B cell (primary cell): ENCODE measurements at regions not wholly inside any gene's neighbourhood (a gene's known extent, or its start where the extent isn't known, plus 50 kb on each side); places are given as distances from the start of the nearest gene placed in this dataset.

Source experiments
- ATAC-seq: fragments of 200-7000 bp; cut with Tn5 transposase; one replicate; pipeline ENCODE4 v1.10.0; 2021; ENCODE audit warnings: low read depth, mild to moderate bottlenecking, moderate number of reproducible peaks, moderate library complexity
- CTCF ChIA-PET: fragments of 350-600 bp; sonication (Branson Sonifier 250); formaldehyde crosslinking; loops from one replicate; lab custom pipeline; 2021; ENCODE audit warnings: antibody characterized with exemption, inconsistent platforms; lab: Charles Lee
- POLR2A ChIA-PET: fragments of 350-600 bp; sonication (Branson Sonifier 250); formaldehyde crosslinking; loops from one replicate; lab custom pipeline; 2021; ENCODE audit warnings: antibody characterized with exemption; lab: Charles Lee
- DNase-seq: peaks from one replicate; pipeline ENCODE4 v3.0.0; 2013
- H2AFZ ChIP-seq: 2 replicates; pipeline ENCODE4 v1.6.1; 2012; ENCODE audit warnings: mild to moderate bottlenecking, low read depth, low read length; ENCODE audit not compliant: insufficient read depth, poor library complexity, severe bottlenecking
- H3K27ac ChIP-seq, 2 donors: 1 replicate in 1 of 2; 2 replicates in 1 of 2; pipeline ENCODE4 v1.5.1; 2012 to 2013; ENCODE audit warnings: low read length in 2 of 2, mild to moderate bottlenecking in 2 of 2, moderate library complexity in 1 of 2
- H3K27me3 ChIP-seq, 4 experiments: fragments of 200-600 bp in 1 of 4; sonication (generic) in 1 of 4; replicated peaks in 1 of 4; 1 replicate in 2 of 4; 2 replicates in 2 of 4; pipeline versions ENCODE4 v1.6.1 to v1.7.0; 2013 to 2016; ENCODE audit warnings: low read length in 3 of 4, mild to moderate bottlenecking in 2 of 4, mixed read lengths in 1 of 4, moderate library complexity in 1 of 4; ENCODE audit not compliant: insufficient read depth in 4 of 4, control insufficient read depth in 3 of 4; ENCODE audit errors: control extremely low read depth in 1 of 4
- H3K36me3 ChIP-seq, 2 experiments: replicated peaks in 1 of 2; 1 replicate in 1 of 2; 2 replicates in 1 of 2; pipeline versions ENCODE4 v1.6.1 to v1.7.1; 2013; ENCODE audit warnings: low read length in 1 of 2; ENCODE audit not compliant: insufficient read depth in 2 of 2, control insufficient read depth in 1 of 2; ENCODE audit errors: control extremely low read depth in 1 of 2, extremely low read depth in 1 of 2
- H3K4me1 ChIP-seq, 2 donors: fragments of 200-600 bp in 1 of 2; sonication (generic) in 1 of 2; 1 replicate in 1 of 2; 2 replicates in 1 of 2; pipeline versions ENCODE4 v1.5.1 to v1.6.1; 2013 to 2017; ENCODE audit warnings: low read length in 2 of 2; ENCODE audit not compliant: control insufficient read depth in 2 of 2, insufficient read depth in 2 of 2
- H3K4me2 ChIP-seq: replicated peaks from 2 replicates; pipeline ENCODE3; 2012; ENCODE audit warnings: mild to moderate bottlenecking, low read depth, low read length; ENCODE audit not compliant: poor library complexity, severe bottlenecking
- H3K4me3 ChIP-seq, 5 experiments: fragments of 200-600 bp in 1 of 5; sonication (generic) in 1 of 5; 1 replicate in 3 of 5; 2 replicates in 2 of 5; pipeline versions ENCODE4 v1.5.1 to v1.7.0; 2011 to 2016; ENCODE audit warnings: low read length in 4 of 5, mild to moderate bottlenecking in 4 of 5, low read depth in 2 of 5, control low read depth in 1 of 5, moderate library complexity in 1 of 5; ENCODE audit not compliant: insufficient read depth in 1 of 5; ENCODE audit errors: control extremely low read depth in 1 of 5, extremely low read depth in 1 of 5
- H3K79me2 ChIP-seq: fragments of 200-600 bp; sonication (generic); one replicate; pipeline ENCODE4 v1.6.0; 2016; ENCODE audit warnings: low read length; ENCODE audit not compliant: control insufficient read depth, insufficient read depth
- H3K9ac ChIP-seq: fragments of 200-600 bp; sonication (generic); 2 replicates; pipeline ENCODE4 v1.6.1; 2017; ENCODE audit warnings: mild to moderate bottlenecking, low read length, moderate library complexity
- H3K9me3 ChIP-seq, 3 donors: one replicate each; pipeline versions ENCODE4 v1.6.1 to v1.7.1; 2013; ENCODE audit warnings: low read length in 2 of 3; ENCODE audit not compliant: control insufficient read depth in 2 of 3, insufficient read depth in 1 of 3; ENCODE audit errors: control extremely low read depth in 1 of 3
- H4K20me1 ChIP-seq: 2 replicates; pipeline ENCODE4 v1.6.0; 2012; ENCODE audit warnings: mild to moderate bottlenecking, low read length; ENCODE audit not compliant: insufficient read depth, control insufficient read depth, poor library complexity, severe bottlenecking
- H3K27ac Mint-ChIP-seq: one replicate; pipeline ENCODE4 v1.8.0; 2021; ENCODE audit warnings: mixed read lengths
- H3K27me3 Mint-ChIP-seq: one replicate; pipeline ENCODE4 v1.8.0; 2021; ENCODE audit warnings: mixed read lengths
- H3K4me1 Mint-ChIP-seq: one replicate; pipeline ENCODE4 v1.8.0; 2021; ENCODE audit warnings: mixed read lengths
- H3K4me3 Mint-ChIP-seq: one replicate; pipeline ENCODE4 v1.8.0; 2021; ENCODE audit warnings: mixed read lengths
- H3K9me3 Mint-ChIP-seq: one replicate; pipeline ENCODE4 v1.8.0; 2022; ENCODE audit warnings: mixed read lengths; ENCODE audit not compliant: insufficient read depth
- EZH2 ChIP-seq: IDR thresholded peaks from 2 replicates; pipeline ENCODE4 v1.6.1; 2012; ENCODE audit warnings: borderline replicate concordance, low read depth, mild to moderate bottlenecking, moderate library complexity, low read length; ENCODE audit not compliant: insufficient read depth, poor library complexity, severe bottlenecking
- WGBS: methylation state at CpG from one replicate; pipeline ENCODE4 v1.1.5; 2013; ENCODE audit warnings: missing lambda C conversion rate; ENCODE audit not compliant: insufficient coverage; 5-methylcytosine and 5-hydroxymethylcytosine counted together
- intact Hi-C: fragments of 100-400 bp; cut with micrococcal nuclease; formaldehyde crosslinking; loops from one replicate; pipeline ENCODE4 v1.10.0; 2022
- TF ChIP-seq, protein P1 (sequence below): fragments of 200-600 bp; IDR thresholded peaks from one replicate; pipeline ENCODE4 v1.8.0; 2022; ENCODE audit warnings: antibody characterized with exemption, mild to moderate bottlenecking

DNA sequence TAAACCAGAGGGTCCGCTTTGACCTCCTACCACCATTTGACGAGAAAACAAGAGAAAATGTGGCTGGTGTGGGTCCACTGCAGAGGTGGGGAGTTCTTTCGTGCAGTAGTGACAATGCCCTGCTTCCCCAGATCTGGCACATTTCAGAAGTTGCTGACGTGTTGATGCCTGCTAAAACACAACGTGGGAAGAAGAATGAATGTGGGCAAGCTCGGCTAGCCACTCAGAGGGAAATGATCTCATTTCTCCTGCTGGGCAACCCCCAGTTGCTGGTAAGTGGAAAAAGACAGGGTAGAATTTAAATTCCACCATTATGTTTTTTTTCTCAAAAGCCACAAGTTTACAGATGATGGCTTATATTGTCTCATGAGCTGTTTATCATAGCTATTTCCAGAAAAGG lies 77.9 kb downstream of the LUZP4 start:
- no peak for DNase-seq
- H3K27ac Mint-ChIP-seq = no peak overlapping the region
- no peaks in the 10 kb centered on the region for H3K79me2 ChIP-seq
- no peak overlapping the region for H3K9ac ChIP-seq
- H3K4me1 Mint-ChIP-seq = no peaks in the 10 kb centered on the region
- H3K4me2 ChIP-seq = no peak overlapping the region
- no peaks in the 10 kb centered on the region for H3K27me3 ChIP-seq
- ChIA-PET POLR2A (no interaction called here), CTCF (no interaction called here)
- no peak overlapping the region for H3K4me3 Mint-ChIP-seq
- H2AFZ ChIP-seq = no peak overlapping the region
- H3K9me3 Mint-ChIP-seq = no peaks in the 10 kb centered on the region
- no peaks in the 10 kb centered on the region for H3K9me3 ChIP-seq
- H4K20me1 ChIP-seq = no peaks in the 10 kb centered on the region
- intact Hi-C loops = no loop called here
- H3K36me3 ChIP-seq = no peaks in the 10 kb centered on the region
- H3K4me3 ChIP-seq = no peak overlapping the region
- no peaks in the 10 kb centered on the region for H3K4me1 ChIP-seq
- H3K27me3 Mint-ChIP-seq = no peaks in the 10 kb centered on the region
- no peak overlapping the region for H3K27ac ChIP-seq
- TF ChIP-seq, protein P1, sequence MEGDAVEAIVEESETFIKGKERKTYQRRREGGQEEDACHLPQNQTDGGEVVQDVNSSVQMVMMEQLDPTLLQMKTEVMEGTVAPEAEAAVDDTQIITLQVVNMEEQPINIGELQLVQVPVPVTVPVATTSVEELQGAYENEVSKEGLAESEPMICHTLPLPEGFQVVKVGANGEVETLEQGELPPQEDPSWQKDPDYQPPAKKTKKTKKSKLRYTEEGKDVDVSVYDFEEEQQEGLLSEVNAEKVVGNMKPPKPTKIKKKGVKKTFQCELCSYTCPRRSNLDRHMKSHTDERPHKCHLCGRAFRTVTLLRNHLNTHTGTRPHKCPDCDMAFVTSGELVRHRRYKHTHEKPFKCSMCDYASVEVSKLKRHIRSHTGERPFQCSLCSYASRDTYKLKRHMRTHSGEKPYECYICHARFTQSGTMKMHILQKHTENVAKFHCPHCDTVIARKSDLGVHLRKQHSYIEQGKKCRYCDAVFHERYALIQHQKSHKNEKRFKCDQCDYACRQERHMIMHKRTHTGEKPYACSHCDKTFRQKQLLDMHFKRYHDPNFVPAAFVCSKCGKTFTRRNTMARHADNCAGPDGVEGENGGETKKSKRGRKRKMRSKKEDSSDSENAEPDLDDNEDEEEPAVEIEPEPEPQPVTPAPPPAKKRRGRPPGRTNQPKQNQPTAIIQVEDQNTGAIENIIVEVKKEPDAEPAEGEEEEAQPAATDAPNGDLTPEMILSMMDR = no peak
- TF ChIP-seq EZH2 = no peak
- ATAC-seq = no peak
- 83% methylated on average over 1 of the region's 6 CpGs for WGBS

DNA sequence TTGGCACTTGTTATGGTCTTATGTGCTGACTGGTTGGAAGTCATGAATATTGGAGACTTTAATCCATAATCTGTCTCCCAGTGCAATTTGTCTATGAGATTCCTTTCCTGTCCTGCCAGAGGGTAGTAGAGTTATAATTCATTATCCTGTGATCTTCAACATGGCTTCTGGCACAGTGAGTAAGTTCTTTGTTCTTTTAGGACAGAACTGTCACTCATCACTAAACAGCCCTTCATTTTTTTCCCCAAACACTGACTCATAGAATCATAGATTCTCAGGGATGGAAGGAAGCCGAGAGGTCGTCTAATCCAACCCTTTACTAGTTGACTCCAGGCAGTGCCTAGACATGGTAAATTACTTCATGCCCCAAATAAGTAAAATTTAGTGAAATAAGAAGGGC lies 78.4 kb downstream of the LUZP4 start:
- CTCF ChIA-PET = no interaction called here
- ATAC-seq (no peak), DNase-seq (no peak)
- no peaks in the 10 kb centered on the region for H4K20me1 ChIP-seq
- no peaks in the 10 kb centered on the region for H3K9me3 Mint-ChIP-seq
- H3K4me3 Mint-ChIP-seq = no peak overlapping the region
- no CpG with 5 or more reads among the region's 2 CpGs for WGBS
- H3K4me3 ChIP-seq = no peak overlapping the region
- H3K79me2 ChIP-seq = no peaks in the 10 kb centered on the region
- H3K4me1 ChIP-seq = no peaks in the 10 kb centered on the region
- intact Hi-C loops = no loop called here
- no peaks in the 10 kb centered on the region for H3K9me3 ChIP-seq
- no peak overlapping the region for H3K27ac ChIP-seq
- TF ChIP-seq EZH2 = no peak
- TF ChIP-seq, protein P1 = no peak
- no peaks in the 10 kb centered on the region for H3K4me1 Mint-ChIP-seq
- no peak overlapping the region for H2AFZ ChIP-seq
- H3K27ac Mint-ChIP-seq = no peak overlapping the region
- no peak overlapping the region for H3K4me2 ChIP-seq
- no peaks in the 10 kb centered on the region for H3K36me3 ChIP-seq
- POLR2A ChIA-PET = no interaction called here
- H3K27me3 ChIP-seq = no peaks in the 10 kb centered on the region
- no peak overlapping the region for H3K9ac ChIP-seq
- H3K27me3 Mint-ChIP-seq = no peaks in the 10 kb centered on the region
